Stimulated activated CD4-positive, alpha-beta T cell treated with anti-CD3 and anti-CD28 coated beads, Interleukin-12 subunit alpha, Interleukin-12 subunit beta, amount 100 ng/mL, for 4 hours (primary cell): ENCODE measurements at regions not wholly inside any gene's neighbourhood (a gene's known extent, or its start where the extent isn't known, plus 50 kb on each side); places are given as distances from the start of the nearest gene placed in this dataset.

Experiments
- DNase-seq: peaks from one replicate; pipeline ENCODE4 v3.0.0-alpha.2; 2020

GRCh38 chr5:136526791-136527190, 161.4 kb upstream of the TRPC7 start:
- no peak for DNase-seq

GRCh38 chr5:136526021-136526420, 160.7 kb upstream of the TRPC7 start:
- DNase-seq: no peak

GRCh38 chr5:136525597-136525996, 160.3 kb upstream of the TRPC7 start:
- no peak for DNase-seq

- DNase-seq: no peak
These were observed 157.0 kb upstream of the TRPC7 start for GRCh38 chr5:136522217-136522956.

GRCh38 chr5:136521696-136522095, 156.4 kb upstream of the TRPC7 start:
- DNase-seq: no peak

GRCh38 chr5:136518814-136519213, 153.5 kb upstream of the TRPC7 start:
- DNase-seq: no peak

GRCh38 chr5:136518174-136518573, 152.8 kb upstream of the TRPC7 start:
- no peak for DNase-seq

- no peak for DNase-seq
These were observed 152.4 kb upstream of the TRPC7 start for GRCh38 chr5:136517755-136518154.

- DNase-seq: no peak
These were observed 151.3 kb upstream of the TRPC7 start for GRCh38 chr5:136516637-136517036.

- DNase-seq: no peak
These were observed 148.1 kb upstream of the TRPC7 start for GRCh38 chr5:136513430-136513829.

GRCh38 chr5:136511046-136511445, 145.7 kb upstream of the TRPC7 start:
- no peak for DNase-seq

GRCh38 chr5:136510481-136510880, 145.1 kb upstream of the TRPC7 start:
- no peak for DNase-seq

- no peak for DNase-seq
These were observed 140.8 kb upstream of the TRPC7 start for GRCh38 chr5:136506131-136506530.

GRCh38 chr5:136501133-136501532, 135.8 kb upstream of the TRPC7 start:
- no peak for DNase-seq

- no peak for DNase-seq
These were observed 127.2 kb upstream of the TRPC7 start for GRCh38 chr5:136492587-136492986.

GRCh38 chr5:136491806-136492205, 126.5 kb upstream of the TRPC7 start:
- DNase-seq: no peak

- no peak for DNase-seq
These were observed 119.5 kb upstream of the TRPC7 start for GRCh38 chr5:136484808-136485325.

GRCh38 chr5:136482206-136482605, 116.9 kb upstream of the TRPC7 start:
- DNase-seq: no peak

- DNase-seq: no peak
These were observed 109.1 kb upstream of the TRPC7 start for GRCh38 chr5:136474466-136474865.

- no peak for DNase-seq
These were observed 102.3 kb upstream of the TRPC7 start for GRCh38 chr5:136467632-136468031.

GRCh38 chr5:136466041-136466415, 100.7 kb upstream of the TRPC7 start:
- DNase-seq: no peak

GRCh38 chr5:136458481-136458880, 93.1 kb upstream of the TRPC7 start:
- DNase-seq: no peak

- no peak for DNase-seq
These were observed 92.2 kb upstream of the TRPC7 start for GRCh38 chr5:136457390-136458013.

- no peak for DNase-seq
These were observed 90.1 kb upstream of the TRPC7 start for GRCh38 chr5:136455409-136455808.
